HG02943 (cell line): ENCODE measurements at regions not wholly inside any gene's neighbourhood (a gene's known extent, or its start where the extent isn't known, plus 50 kb on each side); places are given as distances from the start of the nearest gene placed in this dataset.
"Not testable (repeated sequence)": the region's sequence is repeated elsewhere in the genome, so short reads cannot be mapped to it uniquely, and the experiment has no call there.

ENCODE experiments used
- ATAC-seq: cut with Tn5 transposase; IDR thresholded peaks from one replicate; pipeline ENCODE4 v1.9.1; 2021; ENCODE audit warnings: mild to moderate bottlenecking, low read depth, moderate library complexity; ENCODE audit not compliant: unreplicated experiment

DNA sequence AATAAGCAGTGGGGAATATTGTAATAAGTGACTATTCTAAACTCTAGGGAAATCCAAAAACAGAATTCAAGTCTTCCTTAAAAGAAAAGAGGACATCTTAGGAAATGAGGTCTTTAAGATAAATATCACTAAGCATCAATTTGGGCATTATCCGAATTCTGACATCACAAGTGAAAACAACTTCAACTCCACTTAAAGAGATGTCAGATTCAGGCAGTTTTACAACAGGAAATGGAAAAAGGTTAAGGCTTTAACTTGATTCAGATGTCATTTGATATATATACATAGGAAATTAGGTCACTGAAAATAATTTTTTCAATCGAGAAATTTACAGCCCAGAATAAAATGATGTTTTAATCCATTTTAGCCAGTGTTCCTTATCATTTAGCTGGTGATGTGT lies 435.4 kb downstream of the SETD4 start:
- ATAC-seq, result no peak

DNA sequence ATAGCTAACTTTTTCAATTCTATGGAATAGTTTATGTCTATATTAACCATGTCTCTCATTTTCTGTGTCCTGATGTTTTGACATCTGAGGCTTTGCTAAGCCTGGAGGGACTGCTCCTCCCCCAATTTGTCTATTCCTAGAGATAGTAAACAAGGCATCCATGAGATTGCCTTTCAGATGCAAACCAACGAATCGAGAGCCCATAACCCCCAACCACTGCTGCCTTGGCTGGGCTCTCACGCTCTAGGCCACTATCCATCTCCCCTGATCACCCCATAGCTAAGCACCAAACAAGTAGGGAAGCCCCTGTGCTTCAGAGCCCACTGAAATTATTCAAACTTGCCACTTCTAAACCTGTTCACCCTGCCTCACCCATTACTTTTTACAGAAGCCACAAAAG lies 437.7 kb downstream of the SETD4 start:
- no peak for ATAC-seq

DNA sequence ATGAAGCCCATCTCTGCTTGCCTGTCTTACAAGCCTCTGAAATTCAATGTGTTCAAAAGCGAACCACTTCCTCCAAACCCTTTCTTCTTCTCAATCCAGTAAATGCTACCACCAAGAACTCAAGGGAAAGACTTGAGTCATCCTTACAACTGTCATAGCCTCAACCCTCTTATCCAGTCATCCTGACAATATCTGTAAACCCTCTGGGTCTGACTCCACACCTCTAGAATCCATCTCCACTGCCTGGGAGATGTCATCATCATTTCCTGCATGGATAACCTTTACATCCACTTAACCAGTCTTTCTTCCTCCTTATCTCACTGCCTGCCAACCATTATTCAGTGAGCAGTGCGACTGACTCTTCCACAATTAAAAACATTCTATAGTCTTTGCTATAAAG lies 441.1 kb downstream of the SETD4 start:
- no peak for ATAC-seq

DNA sequence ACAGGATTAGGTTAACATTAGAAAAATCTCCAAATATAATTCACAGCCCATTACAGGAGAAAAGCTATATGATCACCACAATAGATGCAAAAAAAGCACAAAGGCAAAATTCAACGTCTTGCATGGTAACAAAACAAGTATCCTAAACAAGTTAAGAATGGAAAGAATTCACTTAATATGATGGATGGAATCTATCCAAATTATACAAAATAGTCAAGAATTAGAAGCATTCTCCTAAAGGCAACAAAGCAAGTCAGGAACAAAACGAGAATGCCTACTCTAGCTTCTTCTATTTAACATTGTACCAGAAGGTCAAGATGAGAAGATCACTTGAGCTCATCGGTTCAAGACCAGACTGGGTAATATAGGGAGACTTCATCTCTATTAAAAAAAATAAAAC lies 442.8 kb downstream of the SETD4 start:
- ATAC-seq, result no peak

DNA sequence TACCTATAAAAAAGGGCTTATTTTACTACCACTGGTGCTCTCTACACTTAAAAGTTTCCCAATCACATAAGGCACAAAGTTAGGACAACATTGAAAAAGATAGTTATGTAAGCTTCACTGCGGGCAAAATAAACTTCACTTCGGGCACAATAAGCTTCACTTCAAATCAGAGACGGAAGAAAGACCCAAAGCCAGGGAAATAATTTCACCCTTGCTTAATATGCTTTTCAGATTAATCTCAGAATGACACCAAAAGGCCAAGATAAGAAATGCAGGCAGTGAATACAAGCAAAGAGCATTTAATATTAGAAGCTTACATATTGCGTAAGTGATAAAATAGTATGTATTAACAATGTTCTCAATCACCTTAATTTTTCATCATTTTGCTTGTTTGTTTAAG lies 444.2 kb downstream of the SETD4 start:
- ATAC-seq, result no peak

DNA sequence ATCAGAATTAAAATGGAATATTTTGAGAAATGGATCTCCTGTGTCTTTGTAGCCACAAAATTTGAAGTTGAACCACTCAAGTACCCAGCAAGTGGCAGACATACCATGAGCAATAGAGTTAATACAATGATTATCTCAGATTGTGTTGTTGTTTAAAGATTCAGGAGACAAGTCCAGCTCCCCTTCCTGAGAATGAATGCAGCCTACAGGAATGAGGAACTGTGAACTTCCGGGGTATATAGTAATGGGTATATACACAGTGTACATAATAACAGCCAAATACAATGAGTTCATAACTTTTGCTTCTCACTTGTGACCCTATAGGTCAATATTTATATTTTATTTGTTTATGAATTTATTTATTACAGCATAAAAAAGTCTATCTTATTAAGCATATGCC lies 445.0 kb downstream of the SETD4 start:
- no peak for ATAC-seq

DNA sequence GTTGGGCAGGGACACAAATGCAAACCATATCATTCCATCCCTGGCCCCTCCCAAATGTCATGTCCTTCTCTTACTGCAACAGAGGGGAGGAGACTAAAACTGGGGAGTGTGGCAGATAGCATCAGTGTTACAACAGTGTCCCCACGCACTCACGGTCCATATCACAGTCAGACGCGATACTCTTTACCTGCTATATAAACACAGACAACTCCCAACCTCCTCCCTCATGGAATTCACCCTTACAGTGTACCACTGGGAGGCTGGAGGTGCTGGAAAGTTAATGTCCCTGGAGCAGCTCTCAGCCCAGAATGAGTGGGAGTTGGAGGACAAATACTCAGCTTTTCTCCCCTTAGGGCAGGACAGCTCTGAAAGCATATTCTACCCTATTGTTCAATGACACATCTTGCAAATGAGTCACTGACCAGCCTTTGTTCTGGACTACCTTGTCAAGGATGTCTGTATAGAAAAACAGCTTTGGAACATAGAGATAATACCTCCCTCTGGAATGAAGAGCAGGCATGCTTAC lies 445.9 kb downstream of the SETD4 start:
- ATAC-seq, result no peak

DNA sequence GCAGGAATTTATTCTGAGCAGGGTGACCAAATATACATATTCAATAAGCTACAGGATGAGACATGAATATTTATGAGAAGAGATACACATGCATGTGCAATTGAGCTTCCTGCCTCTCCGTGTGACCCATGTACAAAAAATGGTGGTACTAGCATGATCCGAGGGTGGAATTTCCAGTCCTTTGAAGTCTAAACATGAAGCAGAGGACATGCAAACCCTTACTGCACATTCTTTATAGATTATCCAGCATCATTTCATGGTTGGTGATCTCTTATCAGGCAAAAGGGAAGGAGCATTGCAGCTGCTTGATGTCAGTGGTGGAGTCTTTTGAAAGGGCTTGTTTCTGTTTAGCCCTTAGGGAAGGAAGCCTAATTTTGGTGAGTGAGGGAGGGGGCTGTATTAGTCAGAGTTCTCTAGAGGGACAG lies 448.6 kb downstream of the SETD4 start:
- ATAC-seq, result no peak

DNA sequence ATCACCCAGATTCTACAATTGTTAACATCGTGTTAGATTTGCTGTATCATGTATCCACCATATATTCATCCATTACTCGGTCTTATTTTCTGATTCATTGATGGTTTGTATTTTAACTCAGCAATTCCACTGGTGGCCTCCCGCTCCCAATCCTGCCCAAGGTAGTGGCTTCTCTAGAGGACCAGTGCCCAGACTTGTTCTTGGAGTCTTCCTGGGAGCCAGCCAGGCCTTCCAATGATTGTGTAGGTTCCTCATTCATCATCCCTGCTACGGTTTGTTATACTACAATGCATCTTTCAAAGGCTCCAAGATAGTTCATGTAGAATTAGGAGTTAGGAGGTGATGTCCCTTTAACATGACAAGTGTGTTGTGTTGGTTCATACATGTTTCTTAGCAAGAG lies 451.1 kb downstream of the SETD4 start:
- no peak for ATAC-seq

DNA sequence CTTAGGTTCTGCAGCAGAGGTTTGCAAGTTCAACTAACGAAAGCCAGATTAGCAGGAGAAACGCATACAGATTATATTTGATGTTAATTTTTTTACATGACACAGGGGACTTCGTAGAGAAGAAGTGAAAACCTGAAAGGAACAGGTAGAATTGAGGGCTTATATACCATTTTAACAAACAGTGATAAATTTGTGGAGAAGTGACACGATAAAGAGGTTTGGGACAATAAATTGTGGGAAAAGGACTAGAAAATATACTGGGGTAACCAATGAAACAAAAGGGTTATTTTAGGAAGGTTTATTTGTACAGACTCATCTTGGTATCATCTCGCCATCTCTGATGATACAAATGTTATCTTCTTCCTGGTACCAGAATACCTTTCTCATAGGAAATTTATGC lies 452.9 kb downstream of the SETD4 start:
- ATAC-seq, result no peak

DNA sequence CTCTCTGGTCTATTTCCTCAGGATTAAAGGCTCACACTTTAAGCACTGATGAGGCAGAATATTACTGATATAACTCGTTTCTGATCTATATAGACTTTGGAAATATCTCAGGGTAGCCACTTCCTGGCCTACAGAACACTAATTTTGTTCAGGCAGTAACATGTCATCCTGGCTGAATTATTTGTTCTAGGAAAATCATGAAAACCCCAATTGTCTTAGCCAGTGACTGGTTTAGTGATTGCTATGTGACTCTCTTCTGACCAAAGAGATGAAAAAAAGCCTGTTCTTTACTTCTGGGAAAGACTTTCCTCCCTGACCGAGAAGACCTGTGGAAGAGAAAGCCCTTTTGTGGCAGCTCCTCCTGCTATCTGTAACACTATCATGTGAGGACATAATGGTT lies 453.7 kb downstream of the SETD4 start:
- no peak for ATAC-seq

DNA sequence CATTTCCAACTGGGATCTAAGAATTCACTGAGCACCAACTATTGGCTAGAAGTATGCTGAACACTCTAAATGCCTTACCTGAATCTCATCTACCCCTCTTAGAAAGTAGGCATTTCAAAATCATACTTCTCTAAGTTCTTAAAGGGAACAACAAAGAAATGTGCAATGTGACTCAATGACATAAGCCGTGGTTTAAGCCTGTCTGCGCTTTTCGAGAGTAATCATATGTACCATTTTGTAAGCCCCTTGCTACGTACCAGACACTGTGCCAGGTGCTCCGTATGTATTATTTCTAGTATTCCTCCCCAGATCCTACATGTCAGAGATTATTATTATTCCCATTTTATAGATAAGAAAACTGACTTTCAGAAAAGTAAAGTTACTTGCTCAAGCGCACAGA lies 454.2 kb downstream of the SETD4 start:
- no peak for ATAC-seq

DNA sequence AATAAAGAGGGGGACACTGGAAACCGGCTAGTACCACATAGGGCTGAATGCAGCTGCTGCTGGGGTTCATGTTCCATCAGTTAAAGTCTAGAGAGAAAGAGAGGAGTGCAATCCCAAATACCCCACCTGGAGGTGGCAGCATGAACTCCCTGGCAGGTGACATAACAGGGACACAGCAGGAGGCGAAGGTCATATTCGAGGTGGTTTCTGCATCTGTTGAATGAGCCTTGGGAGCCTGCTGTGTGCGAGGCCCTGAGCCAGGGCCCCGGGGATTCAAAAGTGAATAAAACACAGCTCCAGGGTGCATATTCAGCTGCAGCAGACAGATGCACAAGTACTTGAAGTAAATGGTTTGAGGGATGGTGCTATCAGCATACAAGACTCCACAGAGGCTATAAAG lies 456.8 kb downstream of the SETD4 start:
- no peak for ATAC-seq

DNA sequence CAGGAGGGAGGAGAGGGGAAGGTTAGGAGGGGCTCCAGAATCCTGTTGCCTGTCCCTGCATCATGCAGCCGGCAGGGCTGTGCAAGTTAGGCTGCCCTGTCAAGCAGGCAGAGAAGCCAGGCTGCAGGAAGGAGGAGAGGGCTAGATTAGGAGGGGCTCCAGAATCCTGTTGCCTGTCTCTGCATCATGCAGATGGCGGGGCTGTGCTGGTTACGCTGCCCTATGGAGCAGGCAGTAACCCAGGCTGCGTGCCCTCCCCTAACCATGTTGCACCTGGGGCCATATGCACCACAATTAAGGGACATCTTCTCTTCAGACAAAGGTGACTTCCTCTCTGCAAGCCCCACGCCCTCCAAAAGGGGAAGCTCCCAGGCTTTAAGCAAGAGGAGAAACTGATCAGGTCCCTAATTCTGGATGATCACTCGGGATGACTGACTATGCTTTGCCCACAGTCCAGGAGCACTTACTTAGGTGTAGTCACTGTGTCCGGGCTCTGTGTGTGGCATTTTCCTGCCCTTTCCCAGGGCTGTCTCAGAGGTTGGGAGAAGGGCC lies 457.4 kb downstream of the SETD4 start:
- no peak for ATAC-seq

DNA sequence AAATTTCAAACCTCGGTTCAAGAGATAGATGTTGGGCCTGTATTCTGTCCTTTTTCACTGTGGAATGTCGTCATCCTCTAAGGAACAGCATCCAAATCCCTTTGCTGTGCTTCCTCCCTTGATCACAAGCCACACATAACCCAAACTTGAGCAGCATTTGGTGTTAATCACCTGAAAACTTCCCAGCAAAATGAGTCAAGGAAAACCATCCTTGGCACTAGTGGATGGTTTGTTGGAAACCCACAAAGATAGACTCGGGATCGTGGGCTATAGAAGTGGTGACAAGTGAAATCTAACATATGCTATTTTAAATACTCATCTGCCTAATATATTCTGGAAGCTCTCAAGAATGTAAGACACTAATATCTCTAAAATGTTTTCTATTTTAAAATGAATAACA lies 459.1 kb downstream of the SETD4 start:
- ATAC-seq, result no peak

DNA sequence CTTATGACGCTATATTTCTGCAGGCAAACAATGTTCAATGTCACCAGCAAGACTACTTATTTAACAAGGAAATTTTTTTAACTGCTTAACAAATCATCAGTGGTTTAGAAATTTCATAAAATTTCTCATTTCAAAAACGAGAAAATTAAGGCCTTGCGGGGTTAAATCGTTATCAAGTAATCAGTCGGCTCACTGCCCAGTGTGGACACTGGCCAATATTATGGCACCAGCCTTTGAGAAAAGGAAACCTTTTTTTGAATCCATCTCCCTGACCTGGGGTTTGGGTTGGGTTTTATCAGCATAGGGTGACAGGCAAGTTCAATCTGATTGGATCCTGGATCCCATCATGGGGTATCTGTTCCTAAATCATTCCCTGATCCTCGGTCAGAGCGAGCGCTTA lies 461.2 kb downstream of the SETD4 start:
- ATAC-seq, result no peak

DNA sequence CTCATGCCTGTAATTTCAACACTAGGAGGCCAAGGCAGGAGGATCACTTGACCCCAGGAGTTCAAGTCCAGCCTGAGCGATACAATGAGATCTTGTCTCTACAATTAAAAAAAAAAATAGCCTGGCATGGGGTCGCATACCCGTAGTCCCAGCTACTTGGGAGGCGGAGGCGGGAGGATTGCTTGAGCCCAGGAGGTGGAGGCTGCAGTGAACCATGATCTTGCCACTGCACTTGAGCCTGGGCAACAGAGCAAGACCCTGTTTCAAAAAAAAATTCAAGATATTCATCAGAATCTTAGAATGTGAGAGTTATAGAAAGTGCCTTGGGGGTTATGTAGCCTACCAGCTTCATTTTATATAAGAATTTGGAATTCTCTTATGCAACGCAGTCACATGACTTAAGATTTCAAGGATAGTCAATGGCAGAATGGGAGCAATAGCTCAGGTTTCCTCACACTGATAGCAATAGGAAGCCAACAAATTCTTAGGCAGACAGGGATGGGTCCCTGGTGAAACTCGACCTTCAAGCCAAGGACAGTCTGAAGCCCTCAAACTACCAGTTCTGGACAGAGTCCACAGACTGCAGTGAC lies 462.5 kb downstream of the SETD4 start:
- ATAC-seq, result no peak

DNA sequence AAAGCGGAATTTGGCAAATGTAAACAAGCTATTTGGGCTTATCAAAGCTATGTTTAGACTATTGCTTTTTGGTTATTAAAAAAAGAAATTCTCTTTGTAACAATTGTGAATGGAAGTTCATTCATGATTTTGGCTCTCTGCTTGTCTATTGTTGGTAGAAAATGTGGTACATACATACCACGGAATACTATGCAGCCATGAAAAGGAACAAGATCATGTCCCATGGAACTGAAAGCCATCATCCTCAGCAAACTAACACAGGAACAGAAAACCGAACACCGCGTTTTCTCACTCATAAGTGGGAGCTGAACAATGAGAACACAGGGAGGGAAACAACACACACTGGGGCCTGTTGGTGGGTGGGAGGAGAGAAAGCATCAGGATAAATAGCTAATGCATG lies 465.4 kb downstream of the SETD4 start:
- no peak for ATAC-seq

DNA sequence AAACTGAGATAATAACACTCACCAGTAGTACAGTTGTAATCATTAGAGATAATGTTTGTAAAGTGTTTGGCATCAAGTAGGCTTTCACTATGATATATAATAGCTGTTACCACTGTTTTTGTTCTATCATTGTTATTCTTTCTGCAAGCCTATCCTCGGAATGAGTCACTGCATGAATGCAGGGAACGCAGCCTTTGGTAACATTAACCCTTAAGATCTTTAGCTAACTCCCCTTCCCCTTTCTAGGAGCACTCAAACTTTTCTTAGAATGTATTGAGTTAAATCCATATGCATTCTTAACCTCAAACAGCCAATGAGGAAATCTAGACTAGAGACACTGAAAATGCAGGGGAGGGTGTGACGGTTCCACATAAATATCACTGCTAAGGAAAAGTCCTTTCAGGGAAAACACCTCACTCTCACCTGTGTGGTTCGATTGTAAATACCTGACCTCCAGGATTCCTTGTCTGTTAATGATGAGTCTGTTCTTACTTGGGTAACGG lies 467.3 kb downstream of the SETD4 start:
- ATAC-seq, result no peak

DNA sequence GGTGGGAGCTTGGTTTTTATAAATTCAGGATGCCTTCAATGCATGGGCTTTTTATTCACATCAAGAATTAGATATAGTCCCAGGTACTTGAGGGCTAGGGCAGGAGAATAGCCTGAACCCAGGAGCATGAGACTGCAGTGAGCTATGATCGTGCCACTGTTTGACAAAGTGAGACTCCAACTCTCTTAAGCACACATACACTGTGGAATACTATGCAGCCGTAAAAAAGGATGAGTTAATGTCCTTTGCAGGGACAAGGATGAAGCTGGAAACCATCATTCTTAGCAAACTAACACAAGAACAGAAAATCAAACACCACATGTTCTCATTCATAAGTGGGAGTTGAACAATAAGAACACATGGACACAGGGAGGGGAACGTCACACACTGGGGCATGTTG lies 470.0 kb downstream of the SETD4 start:
- not testable (repeated sequence) for ATAC-seq

DNA sequence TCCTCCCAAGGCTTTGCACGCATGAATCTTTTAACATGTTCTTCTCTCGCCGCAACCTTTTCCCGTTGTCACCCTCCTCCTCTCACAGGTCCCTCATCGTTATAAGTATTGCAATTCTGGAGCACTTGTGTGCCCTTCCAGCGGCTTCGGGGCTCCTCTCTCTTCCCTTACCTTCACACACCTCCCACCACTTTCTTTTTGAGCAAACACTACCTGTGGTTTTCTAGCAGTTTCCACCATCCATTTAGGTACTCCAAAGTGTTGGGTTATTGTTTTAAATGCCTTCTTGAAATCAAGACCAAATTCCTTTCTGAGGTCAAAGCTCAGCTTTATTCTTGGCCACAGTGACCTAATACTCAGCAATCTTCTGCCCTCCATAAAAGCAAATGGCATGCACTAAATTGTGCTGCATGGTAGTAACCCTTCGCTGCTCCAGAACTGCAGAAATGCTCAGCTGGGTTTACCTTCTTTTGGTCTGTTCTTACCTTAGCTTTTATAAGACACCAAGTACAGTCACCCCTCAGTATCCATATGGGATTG lies 472.4 kb downstream of the SETD4 start:
- no peak for ATAC-seq

DNA sequence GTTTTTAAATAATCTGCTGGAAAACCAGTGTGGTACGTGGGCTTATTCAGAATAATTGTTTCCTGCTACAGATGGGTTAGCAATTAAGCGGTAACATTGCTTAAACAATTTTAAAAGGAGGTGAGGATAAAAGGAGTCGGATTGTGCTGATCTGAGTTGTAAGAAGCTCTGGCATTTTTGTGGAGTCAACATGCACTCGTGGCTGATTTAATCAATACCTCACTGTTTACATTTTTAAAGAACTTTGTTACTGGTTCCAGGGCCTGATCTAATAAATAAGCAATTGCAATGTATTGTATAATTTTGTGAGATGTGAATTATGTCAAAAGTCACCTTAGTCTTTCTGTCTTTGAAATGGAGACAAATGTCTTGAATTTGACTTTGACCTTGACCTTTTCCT lies 474.0 kb downstream of the SETD4 start:
- ATAC-seq, result no peak
